ENCODE measurements at regions not wholly inside any gene's neighbourhood (a gene's known extent, or its start where the extent isn't known, plus 50 kb on each side); places are given as distances from the start of the nearest gene placed in this dataset.

- no peak for DNase-seq (ENCODE audit: low spot score)
- in situ Hi-C loops (cut with MboI; ENCODE audit: low pct_unique_long_range_greater_than_20kb, low sequenced_read_pairs, unreplicated experiment): no loop called here
- no peak for TF ChIP-seq CTCF (IDR thresholded peaks at IDR 0.05; ENCODE audit: extremely low read depth, insufficient read depth, missing control alignments)
These were observed 119.6 kb downstream of the TES start for GRCh38 chr7:116329686-116330503.

DNA sequence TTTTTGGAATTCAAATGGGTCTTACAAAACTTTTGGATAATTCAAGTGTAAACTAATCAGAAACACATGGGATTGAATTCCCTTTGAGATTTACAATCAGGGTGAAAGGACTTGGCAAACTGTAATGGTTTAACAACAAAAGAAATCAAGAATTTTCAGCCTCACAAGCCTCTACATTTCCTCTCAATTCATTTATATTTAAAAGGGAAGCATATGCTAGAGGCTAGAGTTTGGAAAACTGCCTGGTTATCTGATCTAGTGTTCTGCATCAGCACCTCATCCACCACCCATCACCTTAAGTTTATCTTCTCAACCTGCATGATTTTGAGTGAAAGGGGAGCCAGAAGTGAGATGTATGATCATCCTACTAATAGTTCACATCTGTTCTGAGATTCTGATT is 120.7 kb downstream of the TES start:
- DNase-seq (ENCODE audit: low spot score): no peak
- TF ChIP-seq CTCF (IDR thresholded peaks at IDR 0.05; ENCODE audit: extremely low read depth, insufficient read depth, missing control alignments): no peak
- in situ Hi-C loops (cut with MboI; ENCODE audit: low pct_unique_long_range_greater_than_20kb, low sequenced_read_pairs, unreplicated experiment): no loop called here

DNA sequence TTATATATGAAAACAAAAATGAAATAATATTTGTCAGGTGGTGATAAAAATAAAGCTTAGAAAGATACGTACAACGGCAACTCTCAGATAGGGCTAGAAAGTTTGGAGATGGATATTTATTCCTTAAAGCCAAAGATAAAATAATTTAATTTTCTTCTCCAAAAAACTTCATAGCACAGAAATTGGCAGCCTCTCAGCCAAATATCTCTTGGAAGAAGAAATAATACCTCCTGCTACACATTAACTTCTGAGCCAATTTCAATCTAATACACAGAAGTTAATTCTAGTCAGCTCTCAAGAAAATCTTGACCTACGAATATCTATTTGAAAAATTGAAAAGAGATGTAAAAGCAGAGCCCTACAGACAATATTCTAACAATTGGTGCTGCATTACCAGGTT is 122.4 kb downstream of the TES start:
- no peak for DNase-seq (ENCODE audit: low spot score)
- in situ Hi-C loops (cut with MboI; ENCODE audit: low pct_unique_long_range_greater_than_20kb, low sequenced_read_pairs, unreplicated experiment): no loop called here
- no peak for TF ChIP-seq CTCF (IDR thresholded peaks at IDR 0.05; ENCODE audit: extremely low read depth, insufficient read depth, missing control alignments)

- TF ChIP-seq CTCF (IDR thresholded peaks at IDR 0.05; ENCODE audit: extremely low read depth, insufficient read depth, missing control alignments): no peak
- in situ Hi-C loops (cut with MboI; ENCODE audit: low pct_unique_long_range_greater_than_20kb, low sequenced_read_pairs, unreplicated experiment): no loop called here
- DNase-seq (ENCODE audit: low spot score): no peak
These were observed 124.2 kb downstream of the TES start for GRCh38 chr7:116334555-116334954.

DNA sequence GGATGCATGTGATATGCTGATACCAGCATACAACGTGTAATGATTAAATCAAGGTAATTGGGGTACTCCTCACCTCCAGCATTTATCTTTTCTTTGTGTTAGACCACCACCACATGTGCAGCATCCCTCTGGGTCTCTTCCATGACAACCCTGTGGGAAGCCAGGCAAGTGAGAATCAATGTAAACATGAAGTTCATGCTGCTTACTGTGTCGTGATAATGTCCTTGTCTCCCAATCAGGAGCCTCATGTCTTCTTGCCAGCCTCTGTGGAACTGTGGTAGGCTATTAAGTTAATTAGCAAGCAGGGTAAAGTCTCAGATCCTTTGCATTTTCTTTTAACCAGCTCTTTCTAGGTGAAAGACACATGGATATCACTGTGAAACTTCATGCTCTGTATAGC is 126.7 kb downstream of the TES start:
- TF ChIP-seq CTCF (IDR thresholded peaks at IDR 0.05; ENCODE audit: extremely low read depth, insufficient read depth, missing control alignments): no peak
- DNase-seq (ENCODE audit: low spot score): no peak
- in situ Hi-C loops (cut with MboI; ENCODE audit: low pct_unique_long_range_greater_than_20kb, low sequenced_read_pairs, unreplicated experiment): no loop called here

DNA sequence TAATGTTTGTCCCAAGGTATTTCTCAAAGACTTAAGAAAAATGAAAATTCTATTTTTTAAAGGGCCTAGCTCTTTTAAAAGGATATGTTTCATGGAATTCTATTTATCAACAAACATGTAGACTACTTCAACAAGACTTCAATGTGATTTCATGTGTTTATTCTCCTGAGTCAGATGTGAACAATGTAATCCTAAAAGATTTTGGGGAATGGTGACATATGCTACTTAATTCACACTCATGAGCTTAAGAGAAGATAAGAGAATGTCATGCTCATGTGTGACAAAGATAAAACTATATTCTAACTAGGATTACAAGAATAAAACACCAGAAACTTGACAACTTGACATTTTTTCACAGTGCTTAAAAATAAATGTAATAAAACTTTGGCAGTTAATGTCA is 127.5 kb downstream of the TES start:
- no peak for TF ChIP-seq CTCF (IDR thresholded peaks at IDR 0.05; ENCODE audit: extremely low read depth, insufficient read depth, missing control alignments)
- no peak for DNase-seq (ENCODE audit: low spot score)
- in situ Hi-C loops (cut with MboI; ENCODE audit: low pct_unique_long_range_greater_than_20kb, low sequenced_read_pairs, unreplicated experiment): no loop called here

All from GM13977 (cell line).